H9 (cell line): ENCODE measurements at regions not wholly inside any gene's neighbourhood (a gene's known extent, or its start where the extent isn't known, plus 50 kb on each side); places are given as distances from the start of the nearest gene placed in this dataset.

ENCODE experiments used
- DNase-seq: peaks from one replicate; pipeline ENCODE4 v3.0.0-alpha.2; 2017
- H2AFZ ChIP-seq: one replicate; pipeline ENCODE4 v1.6.1; 2013; ENCODE audit warnings: mild to moderate bottlenecking, low read length, control low read depth, moderate library complexity
- H2AK5ac ChIP-seq: 2 replicates; pipeline ENCODE4 v1.6.1; 2013; ENCODE audit warnings: low read length, control low read depth, mixed read lengths; ENCODE audit not compliant: insufficient read length
- H2BK120ac ChIP-seq: one replicate; pipeline ENCODE4 v1.6.1; 2013; ENCODE audit warnings: low read depth, mild to moderate bottlenecking, low read length, control low read depth, inconsistent platforms; ENCODE audit not compliant: poor library complexity, severe bottlenecking
- H2BK12ac ChIP-seq: 2 replicates; pipeline ENCODE4 v1.6.1; 2013; ENCODE audit warnings: low read length, control low read depth, mixed read lengths, low read depth; ENCODE audit not compliant: insufficient read length
- H2BK15ac ChIP-seq: 2 replicates; pipeline ENCODE4 v1.6.1; 2013; ENCODE audit warnings: low read depth, low read length, control low read depth
- H2BK20ac ChIP-seq: one replicate; pipeline ENCODE4 v1.6.1; 2013; ENCODE audit warnings: low read depth, mild to moderate bottlenecking, low read length, control low read depth, inconsistent platforms; ENCODE audit not compliant: poor library complexity, severe bottlenecking
- H2BK5ac ChIP-seq: 2 replicates; pipeline ENCODE4 v1.6.1; 2013; ENCODE audit warnings: low read length, control low read depth, mixed read lengths; ENCODE audit not compliant: insufficient read length
- H3K14ac ChIP-seq: 2 replicates; pipeline ENCODE4 v1.6.1; 2013; ENCODE audit warnings: low read length, control low read depth; ENCODE audit not compliant: insufficient read depth
- H3K18ac ChIP-seq: 2 replicates; pipeline ENCODE4 v1.6.1; 2013; ENCODE audit warnings: low read depth, mild to moderate bottlenecking, mixed read lengths, low read length, control low read depth; ENCODE audit not compliant: insufficient read length
- H3K23ac ChIP-seq: 2 replicates; pipeline ENCODE4 v1.6.1; 2013; ENCODE audit warnings: low read length, control low read depth, mixed read lengths, low read depth; ENCODE audit not compliant: insufficient read length
- H3K23me2 ChIP-seq: 2 replicates; pipeline ENCODE4 v1.6.1; 2013; ENCODE audit warnings: low read depth, mild to moderate bottlenecking, mixed read lengths, low read length, control low read depth; ENCODE audit not compliant: insufficient read length, poor library complexity, severe bottlenecking
- H3K27ac ChIP-seq: 2 replicates; pipeline ENCODE4 v1.5.1; 2013; ENCODE audit warnings: low read length, control low read depth, mixed read lengths, low read depth; ENCODE audit not compliant: insufficient read length
- H3K27me3 ChIP-seq: 2 replicates; pipeline ENCODE4 v1.6.1; 2013; ENCODE audit warnings: low read length, control low read depth, inconsistent platforms; ENCODE audit not compliant: insufficient read depth
- H3K4ac ChIP-seq: 2 replicates; pipeline ENCODE4 v1.6.1; 2013; ENCODE audit warnings: low read depth, mild to moderate bottlenecking, control low read depth, inconsistent platforms, low read length, moderate library complexity
- H3K4me1 ChIP-seq: 2 replicates; pipeline ENCODE4 v1.6.1; 2013; ENCODE audit warnings: low read length, control low read depth, inconsistent platforms; ENCODE audit not compliant: insufficient read depth
- H3K4me2 ChIP-seq: 2 replicates; pipeline ENCODE4 v1.6.1; 2013; ENCODE audit warnings: low read length, control low read depth, mixed read lengths; ENCODE audit not compliant: insufficient read length, insufficient read depth
- H3K56ac ChIP-seq: 2 replicates; pipeline ENCODE4 v1.6.1; 2013; ENCODE audit warnings: low read depth, mild to moderate bottlenecking, mixed read lengths, low read length, control low read depth; ENCODE audit not compliant: insufficient read length
- H3K79me1 ChIP-seq: 2 replicates; pipeline ENCODE4 v1.6.1; 2013; ENCODE audit warnings: low read depth, mild to moderate bottlenecking, moderate library complexity, low read length, control low read depth, inconsistent platforms; ENCODE audit not compliant: insufficient read depth, poor library complexity, severe bottlenecking
- H3K79me2 ChIP-seq: 2 replicates; pipeline ENCODE4 v1.6.1; 2013; ENCODE audit warnings: low read length, control low read depth, inconsistent platforms; ENCODE audit not compliant: insufficient read depth
- H3K9ac ChIP-seq: 2 replicates; pipeline ENCODE4 v1.6.1; 2013; ENCODE audit warnings: low read length, control low read depth, mixed read lengths; ENCODE audit not compliant: insufficient read length; ENCODE audit errors: extremely low read depth
- H3K9me3 ChIP-seq: one replicate; pipeline ENCODE4 v1.6.1; 2013; ENCODE audit warnings: low read depth, low read length, inconsistent platforms; ENCODE audit not compliant: control insufficient read depth
- H3T11ph ChIP-seq: one replicate; pipeline ENCODE4 v1.6.1; 2013; ENCODE audit warnings: mild to moderate bottlenecking, low read length, control low read depth, inconsistent platforms
- H4K20me1 ChIP-seq: one replicate; pipeline ENCODE4 v1.6.1; 2013; ENCODE audit not compliant: control insufficient read depth, insufficient read length, insufficient read depth
- H4K5ac ChIP-seq: 2 replicates; pipeline ENCODE4 v1.6.1; 2013; ENCODE audit warnings: low read depth, mild to moderate bottlenecking, mixed read lengths, low read length, control low read depth; ENCODE audit not compliant: insufficient read length
- H4K8ac ChIP-seq: replicated peaks from 2 replicates; pipeline ENCODE4 v1.6.1; 2013; ENCODE audit warnings: low read length, control low read depth, mixed read lengths, low read depth; ENCODE audit not compliant: insufficient read length
- H4K91ac ChIP-seq: 2 replicates; pipeline ENCODE4 v1.6.1; 2013; ENCODE audit warnings: low read depth, mild to moderate bottlenecking, moderate library complexity, mixed read lengths, low read length, control low read depth; ENCODE audit not compliant: insufficient read length
- H3K27ac Mint-ChIP-seq, 3 experiments: 2 replicates in 2 of 3; 3 replicates in 1 of 3; pipeline ENCODE4 v1.8.0; 2020 to 2021; ENCODE audit warnings: mixed read lengths in 3 of 3, mild to moderate bottlenecking in 1 of 3, moderate library complexity in 1 of 3
- H3K27me3 Mint-ChIP-seq: 2 replicates; pipeline ENCODE4 v1.8.0; 2021; ENCODE audit warnings: low read depth, mild to moderate bottlenecking, moderate library complexity, mixed read lengths
- H3K36me3 Mint-ChIP-seq, 3 experiments: 2 replicates in 2 of 3; 3 replicates in 1 of 3; pipeline ENCODE4 v1.8.0; 2020 to 2021; ENCODE audit warnings: low read depth in 3 of 3, mixed read lengths in 3 of 3; ENCODE audit not compliant: insufficient read depth in 1 of 3
- H3K4me1 Mint-ChIP-seq, 2 experiments: 2 replicates each; pipeline ENCODE4 v1.8.0; 2020; ENCODE audit warnings: mixed read lengths in 2 of 2
- H3K4me3 Mint-ChIP-seq, 2 experiments: 2 replicates in 1 of 2; 3 replicates in 1 of 2; pipeline ENCODE4 v1.8.0; 2020 to 2021; ENCODE audit warnings: mild to moderate bottlenecking in 2 of 2, mixed read lengths in 2 of 2, moderate library complexity in 1 of 2
- H3K9me3 Mint-ChIP-seq, 2 experiments: 2 replicates in 1 of 2; 3 replicates in 1 of 2; pipeline ENCODE4 v1.8.0; 2020; ENCODE audit warnings: mild to moderate bottlenecking in 2 of 2, mixed read lengths in 2 of 2, moderate library complexity in 1 of 2
- CTCF ChIP-seq: fragments of 200-600 bp; sonication (generic); conservative IDR thresholded peaks from 3 replicates; pipeline ENCODE4 v1.8.0; 2021; ENCODE audit warnings: antibody characterized with exemption, mild to moderate bottlenecking
- WGBS: extraction: QIAGEN DNeasy Blood & Tissue Kit; methylation state at CpG from one replicate; pipeline ENCODE4 v1.1.7; 2013; ENCODE audit warnings: missing lambda C conversion rate, low lambda C conversion rate, mixed read lengths; ENCODE audit not compliant: insufficient read length; ENCODE audit errors: extremely low coverage; 5-methylcytosine and 5-hydroxymethylcytosine counted together

GRCh38 chr1:213572912-213573647 lies 414.7 kb upstream of the PROX1 start:
- no peak overlapping the region for H2BK15ac ChIP-seq
- H3K4me1 Mint-ChIP-seq = peaks cover 0 to 3% of the 10 kb centered on the region in 2 experiments; a peak in 1 of 4 replicates
- H3K18ac ChIP-seq = no peak overlapping the region
- H3K9ac ChIP-seq = no peak overlapping the region
- H3K9me3 ChIP-seq = no peaks in the 10 kb centered on the region
- H3K27ac ChIP-seq = no peak overlapping the region
- no peak overlapping the region for H4K5ac ChIP-seq
- no peak overlapping the region for H3K4me2 ChIP-seq
- no peak overlapping the region for H3K56ac ChIP-seq
- H3K4ac ChIP-seq = no peak overlapping the region
- no peaks in the 10 kb centered on the region for H3K4me1 ChIP-seq
- TF ChIP-seq CTCF = no peak
- no peak overlapping the region for H2BK20ac ChIP-seq
- H3K27me3 ChIP-seq = no peaks in the 10 kb centered on the region; the same call in 1 of the 2 replicates
- no peaks in the 10 kb centered on the region; a peak in 1 of 7 replicates for H3K36me3 Mint-ChIP-seq
- H3K4me3 Mint-ChIP-seq = no peak overlapping the region
- no peak overlapping the region for H4K91ac ChIP-seq
- H2AK5ac ChIP-seq = no peak overlapping the region
- no peak overlapping the region for H4K8ac ChIP-seq
- no peak overlapping the region for H2AFZ ChIP-seq
- no peak overlapping the region for H2BK120ac ChIP-seq
- no peak overlapping the region for H3T11ph ChIP-seq
- no peaks in the 10 kb centered on the region for H3K79me1 ChIP-seq
- H3K27me3 Mint-ChIP-seq = peaks cover 1% of the 10 kb centered on the region; the same call in 1 of the 2 replicates
- peaks cover 0 to 10% of the 10 kb centered on the region in 2 experiments; a peak in 2 of 5 replicates for H3K9me3 Mint-ChIP-seq
- H4K20me1 ChIP-seq = no peaks in the 10 kb centered on the region
- no peak overlapping the region for H2BK5ac ChIP-seq
- no peaks in the 10 kb centered on the region for H3K79me2 ChIP-seq
- H2BK12ac ChIP-seq = no peak overlapping the region
- H3K14ac ChIP-seq = no peak overlapping the region
- no peak for DNase-seq
- H3K27ac Mint-ChIP-seq = no peak overlapping the region
- no peak overlapping the region for H3K23ac ChIP-seq
- no peaks in the 10 kb centered on the region for H3K23me2 ChIP-seq
- WGBS = no CpG with 5 or more reads among the region's 3 CpGs
